Gastroesophageal sphincter (tissue), 3 donors: ENCODE measurements at regions not wholly inside any gene's neighbourhood (a gene's known extent, or its start where the extent isn't known, plus 50 kb on each side); places are given as distances from the start of the nearest gene placed in this dataset.

Experiments used
- CTCF ChIP-seq, 4 experiments: fragments of 200-600 bp in 2 of 4; fragments of 450-650 bp in 2 of 4; sonication (generic) in 1 of 4; IDR thresholded peaks; one replicate each; pipeline ENCODE4 v1.5.1; 2017 to 2019; ENCODE audit warnings: antibody characterized with exemption in 4 of 4, mild to moderate bottlenecking in 2 of 4, moderate library complexity in 2 of 4
- EP300 ChIP-seq: sonication (generic); formaldehyde crosslinking; IDR thresholded peaks from one replicate; pipeline ENCODE4 v1.6.1; 2017; ENCODE audit warnings: antibody characterized with exemption, mild to moderate bottlenecking
- POLR2A ChIP-seq, 2 donors: fragments of 450-650 bp; IDR thresholded peaks; one replicate each; pipeline ENCODE4 v1.6.1; 2017; ENCODE audit warnings: antibody characterized with exemption in 2 of 2, mild to moderate bottlenecking in 2 of 2, moderate library complexity in 1 of 2
- POLR2AphosphoS5 ChIP-seq: sonication (generic); formaldehyde crosslinking; IDR thresholded peaks from one replicate; pipeline ENCODE4 v1.6.1; 2017; ENCODE audit warnings: antibody characterized with exemption

GRCh38 chr2:7742301-7742700 is 825.1 kb downstream of the RNF144A start:
- TF ChIP-seq CTCF (IDR thresholded peaks at IDR 0.05) (no peak), POLR2AphosphoS5 (no peak), POLR2A (IDR thresholded peaks at IDR 0.05) (no peak), EP300 (no peak)
